ENCODE measurements at regions not wholly inside any gene's neighbourhood (a gene's known extent, or its start where the extent isn't known, plus 50 kb on each side); places are given as distances from the start of the nearest gene placed in this dataset.

DNA sequence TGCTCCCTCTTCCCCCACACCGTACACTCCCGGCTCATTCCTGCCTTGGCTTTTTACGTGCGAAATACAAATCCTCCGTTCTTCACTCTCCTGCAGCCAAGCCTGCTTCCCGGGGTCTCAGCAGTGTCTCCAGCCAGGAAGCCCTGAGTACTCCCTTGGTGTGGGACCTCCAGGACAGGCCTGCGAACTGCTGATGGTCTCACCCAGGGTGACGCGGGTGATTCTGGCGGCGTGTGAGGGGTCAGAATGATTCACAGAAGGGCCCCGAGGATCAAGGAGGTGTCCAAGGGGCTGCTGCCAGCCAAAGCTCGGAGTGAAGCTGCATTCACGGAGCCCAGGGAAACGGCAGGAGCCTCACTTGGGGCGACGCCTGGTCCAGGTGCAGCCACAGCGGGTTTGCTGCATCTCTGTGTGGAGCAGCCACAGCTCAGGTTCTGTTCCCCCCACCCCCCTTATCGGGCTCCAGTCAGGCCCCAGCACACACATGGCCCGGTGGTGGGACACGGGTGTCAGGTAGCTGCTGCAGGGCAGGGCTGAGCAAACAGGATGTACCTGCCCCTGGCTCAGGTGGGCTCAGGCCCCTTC lies 337.7 kb upstream of the MYT1L start:
- Histone ChIP-seq H3K4me1 (ENCODE audit: control insufficient read depth, insufficient read depth, low read length) (peaks cover 5% of the 10 kb centered on the region), H3K27ac (ENCODE audit: low read length) (no peak overlapping the region), H3K27me3 (ENCODE audit: control insufficient read depth, insufficient read depth, low read length) (no peaks in the 10 kb centered on the region), H3K4me3 (ENCODE audit: low read length) (no peak overlapping the region), H3K36me3 (ENCODE audit: control insufficient read depth, insufficient read depth, low read length) (no peaks in the 10 kb centered on the region), H3K9me3 (replicated peaks; ENCODE audit: control insufficient read depth, low read depth, low read length) (no peaks in the 10 kb centered on the region)
- WGBS (ENCODE audit: insufficient coverage), result 67% methylated on average over 17 of the region's 21 CpGs
- DNase-seq, result no peak

GRCh38 chr2:2667690-2668089 lies 336.6 kb upstream of the MYT1L start:
- no peaks in the 10 kb centered on the region for H3K36me3 ChIP-seq (ENCODE audit: control insufficient read depth, insufficient read depth, low read length)
- H3K9me3 ChIP-seq (replicated peaks; ENCODE audit: control insufficient read depth, low read depth, low read length), result no peaks in the 10 kb centered on the region
- H3K27me3 ChIP-seq (ENCODE audit: control insufficient read depth, insufficient read depth, low read length), result no peaks in the 10 kb centered on the region
- H3K27ac ChIP-seq (ENCODE audit: low read length), result no peak overlapping the region
- no peak for DNase-seq
- WGBS (ENCODE audit: insufficient coverage), result 88% methylated on average over 3 of the region's 4 CpGs
- peaks cover 5% of the 10 kb centered on the region for H3K4me1 ChIP-seq (ENCODE audit: control insufficient read depth, insufficient read depth, low read length)
- H3K4me3 ChIP-seq (ENCODE audit: low read length), result no peak overlapping the region

GRCh38 chr2:2665834-2666133 lies 334.7 kb upstream of the MYT1L start:
- H3K4me1 ChIP-seq (ENCODE audit: control insufficient read depth, insufficient read depth, low read length), result peaks cover 12% of the 10 kb centered on the region
- WGBS (ENCODE audit: insufficient coverage), result 90% methylated on average over 9 of the region's 12 CpGs

GRCh38 chr2:2664989-2665833 lies 334.1 kb upstream of the MYT1L start:
- no peaks in the 10 kb centered on the region for H3K36me3 ChIP-seq (ENCODE audit: control insufficient read depth, insufficient read depth, low read length)
- 51% methylated on average over 28 of the region's 28 CpGs for whole genome bisulfite sequencing (ENCODE audit: insufficient coverage)

More at GRCh38 chr2:2665834-2666133, 334.7 kb upstream of the MYT1L start:
- Histone ChIP-seq H3K27me3 (ENCODE audit: control insufficient read depth, insufficient read depth, low read length) (no peaks in the 10 kb centered on the region), H3K9me3 (replicated peaks; ENCODE audit: control insufficient read depth, low read depth, low read length) (no peaks in the 10 kb centered on the region), H3K27ac (ENCODE audit: low read length) (no peak overlapping the region), H3K36me3 (ENCODE audit: control insufficient read depth, insufficient read depth, low read length) (no peaks in the 10 kb centered on the region), H3K4me3 (ENCODE audit: low read length) (no peak overlapping the region)
- DNase-seq, result no peak

GRCh38 chr2:2663401-2664036 lies 332.4 kb upstream of the MYT1L start:
- H3K36me3 ChIP-seq (ENCODE audit: control insufficient read depth, insufficient read depth, low read length), result no peaks in the 10 kb centered on the region
- WGBS (ENCODE audit: insufficient coverage), result 74% methylated on average over 19 of the region's 23 CpGs
- H3K27ac ChIP-seq (ENCODE audit: low read length), result no peak overlapping the region
- DNase-seq, result no peak
- H3K27me3 ChIP-seq (ENCODE audit: control insufficient read depth, insufficient read depth, low read length), result no peaks in the 10 kb centered on the region
- H3K9me3 ChIP-seq (replicated peaks; ENCODE audit: control insufficient read depth, low read depth, low read length), result peaks cover 6% of the 10 kb centered on the region
- no peak overlapping the region for H3K4me3 ChIP-seq (ENCODE audit: low read length)
- H3K4me1 ChIP-seq (ENCODE audit: control insufficient read depth, insufficient read depth, low read length), result peaks cover 12% of the 10 kb centered on the region

More at GRCh38 chr2:2664989-2665833, 334.1 kb upstream of the MYT1L start:
- H3K27ac ChIP-seq (ENCODE audit: low read length), result no peak overlapping the region
- no peak overlapping the region for H3K4me3 ChIP-seq (ENCODE audit: low read length)
- no peaks in the 10 kb centered on the region for H3K9me3 ChIP-seq (replicated peaks; ENCODE audit: control insufficient read depth, low read depth, low read length)
- H3K4me1 ChIP-seq (ENCODE audit: control insufficient read depth, insufficient read depth, low read length), result peaks cover 12% of the 10 kb centered on the region
- DNase-seq, result peak; percentile 56
- H3K27me3 ChIP-seq (ENCODE audit: control insufficient read depth, insufficient read depth, low read length), result no peaks in the 10 kb centered on the region

- peaks cover 12% of the 10 kb centered on the region for H3K4me1 ChIP-seq (ENCODE audit: control insufficient read depth, insufficient read depth, low read length)
- peaks cover 6% of the 10 kb centered on the region for H3K9me3 ChIP-seq (replicated peaks; ENCODE audit: control insufficient read depth, low read depth, low read length)
- WGBS (ENCODE audit: insufficient coverage), result 56% methylated on average over 7 of the region's 9 CpGs
- H3K4me3 ChIP-seq (ENCODE audit: low read length), result no peak overlapping the region
- no peaks in the 10 kb centered on the region for H3K27me3 ChIP-seq (ENCODE audit: control insufficient read depth, insufficient read depth, low read length)
- no peak for DNase-seq
- H3K36me3 ChIP-seq (ENCODE audit: control insufficient read depth, insufficient read depth, low read length), result no peaks in the 10 kb centered on the region
- no peak overlapping the region for H3K27ac ChIP-seq (ENCODE audit: low read length)
Observed at GRCh38 chr2:2662847-2663356, 331.8 kb upstream of the MYT1L start.

DNA sequence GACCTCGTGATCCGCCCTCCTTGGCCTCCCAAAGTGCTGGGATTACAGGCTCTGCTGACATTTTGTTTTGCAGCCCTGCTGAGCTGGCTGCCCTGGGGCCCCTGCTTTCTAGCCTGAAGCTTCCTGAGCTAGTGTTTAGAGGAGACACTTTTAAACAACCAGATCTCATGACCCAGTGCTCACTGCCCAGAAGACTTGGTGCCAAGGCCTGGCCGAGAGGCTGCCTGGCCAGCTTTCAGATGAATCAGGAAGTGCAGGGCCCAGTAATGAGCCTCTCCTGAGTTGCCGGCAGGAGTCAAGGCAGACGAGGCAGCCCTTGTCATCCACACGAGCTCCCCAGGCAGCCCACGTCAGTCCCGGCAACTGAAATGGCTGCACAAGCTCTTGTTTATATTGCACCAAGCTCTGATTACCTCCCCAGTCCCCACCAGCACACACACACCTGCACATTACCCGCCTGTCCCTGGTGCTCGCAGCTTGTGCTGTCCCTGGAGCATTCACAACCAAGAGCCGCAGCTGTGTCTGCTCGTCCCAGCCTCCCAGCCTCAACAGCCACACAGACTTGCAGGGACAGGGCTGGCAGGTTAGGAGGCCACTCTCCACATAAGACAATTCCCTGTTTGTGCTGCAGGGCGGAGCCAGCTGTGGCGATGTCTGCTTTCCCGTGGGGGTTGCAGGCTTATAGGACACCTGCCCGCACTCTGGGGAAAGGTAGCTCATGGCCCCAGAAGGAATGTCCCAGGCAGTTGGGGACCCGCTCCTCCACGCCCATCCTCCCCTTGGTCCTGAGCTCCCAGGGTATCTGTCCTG lies 331.2 kb upstream of the MYT1L start:
- 29% methylated on average over 16 of the region's 18 CpGs for WGBS (ENCODE audit: insufficient coverage)
- H3K4me1 ChIP-seq (ENCODE audit: control insufficient read depth, insufficient read depth, low read length), result peaks cover 12% of the 10 kb centered on the region
- H3K36me3 ChIP-seq (ENCODE audit: control insufficient read depth, insufficient read depth, low read length), result no peaks in the 10 kb centered on the region
- peak; percentile 54 for DNase-seq
- H3K27ac ChIP-seq (ENCODE audit: low read length), result no peak overlapping the region
- peaks cover 2% of the 10 kb centered on the region for H3K27me3 ChIP-seq (ENCODE audit: control insufficient read depth, insufficient read depth, low read length)
- H3K9me3 ChIP-seq (replicated peaks; ENCODE audit: control insufficient read depth, low read depth, low read length), result peaks cover 6% of the 10 kb centered on the region
- no peak overlapping the region for H3K4me3 ChIP-seq (ENCODE audit: low read length)

- H3K36me3 ChIP-seq (ENCODE audit: control insufficient read depth, insufficient read depth, low read length), result no peaks in the 10 kb centered on the region
- peaks cover 6% of the 10 kb centered on the region for H3K27me3 ChIP-seq (ENCODE audit: control insufficient read depth, insufficient read depth, low read length)
- H3K4me3 ChIP-seq (ENCODE audit: low read length), result no peak overlapping the region
- 84% methylated on average over 5 of the region's 7 CpGs for WGBS (ENCODE audit: insufficient coverage)
- DNase-seq, result no peak
- H3K27ac ChIP-seq (ENCODE audit: low read length), result no peak overlapping the region
- H3K4me1 ChIP-seq (ENCODE audit: control insufficient read depth, insufficient read depth, low read length), result peaks cover 25% of the 10 kb centered on the region
- H3K9me3 ChIP-seq (replicated peaks; ENCODE audit: control insufficient read depth, low read depth, low read length), result peaks cover 6% of the 10 kb centered on the region
Observed at GRCh38 chr2:2660789-2661355, 329.8 kb upstream of the MYT1L start.

GRCh38 chr2:2657121-2657962 lies 326.3 kb upstream of the MYT1L start:
- H3K36me3 ChIP-seq (ENCODE audit: control insufficient read depth, insufficient read depth, low read length), result no peaks in the 10 kb centered on the region
- peaks cover 6% of the 10 kb centered on the region for H3K9me3 ChIP-seq (replicated peaks; ENCODE audit: control insufficient read depth, low read depth, low read length)
- WGBS (ENCODE audit: insufficient coverage), result 82% methylated on average over 13 of the region's 15 CpGs
- no peak for DNase-seq
- H3K27me3 ChIP-seq (ENCODE audit: control insufficient read depth, insufficient read depth, low read length), result peaks cover 11% of the 10 kb centered on the region
- peaks cover 20% of the 10 kb centered on the region for H3K4me1 ChIP-seq (ENCODE audit: control insufficient read depth, insufficient read depth, low read length)
- no peak overlapping the region for H3K4me3 ChIP-seq (ENCODE audit: low read length)
- H3K27ac ChIP-seq (ENCODE audit: low read length), result no peak overlapping the region

Measured in muscle of leg (tissue), 3 donors.